Gastrocnemius medialis (tissue), 4 donors: ENCODE measurements at regions not wholly inside any gene's neighbourhood (a gene's known extent, or its start where the extent isn't known, plus 50 kb on each side); places are given as distances from the start of the nearest gene placed in this dataset.

ENCODE experiments used
- ATAC-seq, 2 donors: fragments of 150-250 bp; one replicate each; pipeline ENCODE4 v1.9.1; 2016
- DNase-seq, 2 donors: peaks; one replicate each; pipeline ENCODE4 v3.0.0-alpha.2; 2019
- H3K27ac ChIP-seq, 4 donors: fragments of 200-600 bp; sonication (generic); 1 replicate in 1 of 4; 2 replicates in 3 of 4; pipeline ENCODE4 v1.5.1; 2016 to 2018; ENCODE audit warnings: mild to moderate bottlenecking in 2 of 4, moderate library complexity in 1 of 4
- H3K27me3 ChIP-seq, 3 donors: fragments of 200-600 bp; sonication (generic) in 2 of 3; 1 replicate in 1 of 3; 2 replicates in 2 of 3; pipeline versions ENCODE4 v1.5.1 to v1.6.0; 2016 to 2019; ENCODE audit warnings: mild to moderate bottlenecking in 1 of 3, moderate library complexity in 1 of 3
- H3K36me3 ChIP-seq, 2 donors: fragments of 200-600 bp; sonication (generic) in 1 of 2; one replicate each; pipeline ENCODE4 v1.5.1; 2017 to 2018
- H3K4me1 ChIP-seq, 2 donors: fragments of 200-600 bp; sonication (generic) in 1 of 2; one replicate each; pipeline ENCODE4 v1.5.1; 2016 to 2017; ENCODE audit warnings: mild to moderate bottlenecking in 2 of 2
- H3K4me3 ChIP-seq, 4 donors: fragments of 200-600 bp; sonication (generic) in 3 of 4; 1 replicate in 1 of 4; 2 replicates in 3 of 4; pipeline ENCODE4 v1.5.1; 2016 to 2019; ENCODE audit warnings: mild to moderate bottlenecking in 2 of 4
- H3K9me3 ChIP-seq, 3 donors: fragments of 200-600 bp; sonication (generic) in 2 of 3; 1 replicate in 1 of 3; 2 replicates in 2 of 3; pipeline ENCODE4 v1.5.1; 2016 to 2019
- CTCF ChIP-seq, 5 experiments: fragments of 450-650 bp in 3 of 5; fragments of 200-600 bp in 2 of 5; sonication (generic) in 2 of 5; IDR thresholded peaks in 4 of 5; conservative IDR thresholded peaks in 1 of 5; 1 replicate in 4 of 5; 2 replicates in 1 of 5; pipeline ENCODE4 v1.5.1; 2016 to 2019; ENCODE audit warnings: antibody characterized with exemption in 5 of 5, mild to moderate bottlenecking in 3 of 5, moderate library complexity in 3 of 5
- POLR2A ChIP-seq, 2 donors: fragments of 450-650 bp; IDR thresholded peaks; one replicate each; pipeline ENCODE4 v1.6.1; 2017; ENCODE audit warnings: antibody characterized with exemption in 2 of 2, mild to moderate bottlenecking in 2 of 2, moderate library complexity in 2 of 2
- in situ Hi-C, 4 donors: fragments of 200-750 bp; cut with MboI; loops; one replicate each; pipeline versions ENCODE4 v1.15.0 to v1.8.0; 2017; ENCODE audit warnings: low sequenced_read_pairs in 4 of 4
- intact Hi-C: fragments of 100-400 bp; cut with DNase I; formaldehyde crosslinking; loops from one replicate; pipeline ENCODE4 v1.15.1; 2023; ENCODE audit warnings: low total_unique reads

GRCh38 chr18:10306779-10307178 is 147.7 kb upstream of the APCDD1 start:
- Histone ChIP-seq H3K4me1 (no peaks in the 10 kb centered on the region), H3K27ac (no peak overlapping the region), H3K4me3 (no peak overlapping the region), H3K9me3 (no peaks in the 10 kb centered on the region), H3K27me3 (no peaks in the 10 kb centered on the region), H3K36me3 (no peaks in the 10 kb centered on the region)
- TF ChIP-seq CTCF (IDR thresholded peaks at IDR 0.05 in 4 of 5, conservative IDR thresholded peaks at IDR 0.05 in 1 of 5): no peak
- TF ChIP-seq POLR2A (IDR thresholded peaks at IDR 0.05): no peak
- intact Hi-C loops: loop anchor here (10.0 kb wide), 2 partner anchors 208 to 262 kb away; no protein-coding TSS in a partner anchor
- in situ Hi-C loops: no loop called here
- DNase-seq (no peak), ATAC-seq (no peak)

DNA sequence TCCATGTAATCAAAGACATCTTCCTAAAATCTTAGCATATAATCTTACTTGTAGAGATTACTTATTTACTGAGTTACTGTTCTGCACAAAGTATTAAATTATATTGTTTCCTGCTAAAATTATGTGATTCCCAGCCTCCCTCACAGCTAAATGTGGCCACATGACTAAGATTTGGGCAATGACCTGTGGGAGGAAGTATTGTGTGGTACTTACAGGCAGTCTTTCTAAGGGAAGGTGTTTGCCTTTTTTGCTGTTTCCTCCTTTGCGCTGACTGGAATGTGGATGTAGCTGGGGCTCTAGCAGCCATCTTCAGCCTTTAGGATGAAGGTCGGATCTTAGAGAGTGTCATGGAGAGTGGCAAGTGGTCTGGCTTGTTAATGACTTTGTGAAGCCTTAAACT is 146.3 kb upstream of the APCDD1 start:
- no peaks in the 10 kb centered on the region for H3K27me3 ChIP-seq
- DNase-seq (no peak), ATAC-seq (no peak)
- H3K27ac ChIP-seq: no peak overlapping the region
- H3K9me3 ChIP-seq: no peaks in the 10 kb centered on the region
- in situ Hi-C loops (no loop called here), intact Hi-C loops (loop anchor here (10.0 kb wide), 2 partner anchors 207 to 263 kb away; no protein-coding TSS in a partner anchor)
- no peak overlapping the region for H3K4me3 ChIP-seq
- H3K36me3 ChIP-seq: no peaks in the 10 kb centered on the region
- no peaks in the 10 kb centered on the region for H3K4me1 ChIP-seq
- TF ChIP-seq POLR2A (IDR thresholded peaks at IDR 0.05): no peak
- TF ChIP-seq CTCF (IDR thresholded peaks at IDR 0.05 in 4 of 5, conservative IDR thresholded peaks at IDR 0.05 in 1 of 5): no peak

- H3K4me3 ChIP-seq: no peak overlapping the region
- no peaks in the 10 kb centered on the region for H3K9me3 ChIP-seq
- H3K27ac ChIP-seq: no peak overlapping the region
- no peak for ATAC-seq
- DNase-seq: no peak
- H3K36me3 ChIP-seq: no peaks in the 10 kb centered on the region
- H3K27me3 ChIP-seq: no peaks in the 10 kb centered on the region
- in situ Hi-C loops: no loop called here
- TF ChIP-seq CTCF (IDR thresholded peaks at IDR 0.05 in 4 of 5, conservative IDR thresholded peaks at IDR 0.05 in 1 of 5) (no peak), POLR2A (IDR thresholded peaks at IDR 0.05) (no peak)
- no peaks in the 10 kb centered on the region for H3K4me1 ChIP-seq
- intact Hi-C loops: no loop called here
Observed at GRCh38 chr18:10310626-10311025, 143.8 kb upstream of the APCDD1 start.

- Histone ChIP-seq H3K4me3 (no peak overlapping the region), H3K36me3 (no peaks in the 10 kb centered on the region), H3K27ac (no peak overlapping the region), H3K27me3 (no peaks in the 10 kb centered on the region), H3K4me1 (no peaks in the 10 kb centered on the region), H3K9me3 (no peaks in the 10 kb centered on the region)
- intact Hi-C loops (no loop called here), in situ Hi-C loops (no loop called here)
- ATAC-seq (no peak), DNase-seq (no peak)
- TF ChIP-seq CTCF (IDR thresholded peaks at IDR 0.05 in 4 of 5, conservative IDR thresholded peaks at IDR 0.05 in 1 of 5) (no peak), POLR2A (IDR thresholded peaks at IDR 0.05) (no peak)
Observed at GRCh38 chr18:10312326-10313015, 142.0 kb upstream of the APCDD1 start.

- no peak for DNase-seq
- intact Hi-C loops (no loop called here), in situ Hi-C loops (no loop called here)
- TF ChIP-seq CTCF (IDR thresholded peaks at IDR 0.05 in 4 of 5, conservative IDR thresholded peaks at IDR 0.05 in 1 of 5): no peak
- no peak for TF ChIP-seq POLR2A (IDR thresholded peaks at IDR 0.05)
- ATAC-seq: no peak
- Histone ChIP-seq H3K4me1 (no peaks in the 10 kb centered on the region), H3K4me3 (no peak overlapping the region), H3K36me3 (no peaks in the 10 kb centered on the region), H3K9me3 (no peaks in the 10 kb centered on the region), H3K27ac (no peak overlapping the region), H3K27me3 (no peaks in the 10 kb centered on the region)
Observed at GRCh38 chr18:10313016-10313342, 141.5 kb upstream of the APCDD1 start.
